GM18505 (cell line): ENCODE measurements at regions not wholly inside any gene's neighbourhood (a gene's known extent, or its start where the extent isn't known, plus 50 kb on each side); places are given as distances from the start of the nearest gene placed in this dataset.

Source experiments
- ATAC-seq: cut with Tn5 transposase; IDR thresholded peaks from one replicate; pipeline ENCODE4 v1.9.1; 2021; ENCODE audit not compliant: unreplicated experiment
- POLR2A ChIP-seq: IDR thresholded peaks from 4 replicates; pipeline ENCODE4 v1.6.1; 2011; ENCODE audit warnings: borderline replicate concordance; ENCODE audit not compliant: insufficient read depth, insufficient read length; ENCODE audit errors: extremely low read depth

GRCh38 chr10:78516236-78516635 lies 482.6 kb downstream of the RPS24 start:
- ATAC-seq, result no peak
- TF ChIP-seq POLR2A, result no peak

- no peak for ATAC-seq
- no peak for TF ChIP-seq POLR2A
These were observed 483.1 kb downstream of the RPS24 start for GRCh38 chr10:78516756-78517155.

- TF ChIP-seq POLR2A, result no peak
- no peak for ATAC-seq
These were observed 484.6 kb downstream of the RPS24 start for GRCh38 chr10:78518224-78518623.

GRCh38 chr10:78520737-78521430 lies 487.2 kb downstream of the RPS24 start:
- no peak for TF ChIP-seq POLR2A
- no peak for ATAC-seq

GRCh38 chr10:78523453-78523852 lies 489.8 kb downstream of the RPS24 start:
- no peak for TF ChIP-seq POLR2A
- no peak for ATAC-seq

- ATAC-seq, result no peak
- TF ChIP-seq POLR2A, result no peak
These were observed 490.7 kb downstream of the RPS24 start for GRCh38 chr10:78524342-78524741.

- TF ChIP-seq POLR2A, result no peak
- no peak for ATAC-seq
These were observed 491.3 kb downstream of the RPS24 start for GRCh38 chr10:78524941-78525340.

GRCh38 chr10:78526347-78526746 lies 492.7 kb downstream of the RPS24 start:
- TF ChIP-seq POLR2A, result no peak
- no peak for ATAC-seq

- no peak for ATAC-seq
- TF ChIP-seq POLR2A, result no peak
These were observed 493.6 kb downstream of the RPS24 start for GRCh38 chr10:78527296-78527695.

- ATAC-seq, result no peak
- no peak for TF ChIP-seq POLR2A
These were observed 495.1 kb downstream of the RPS24 start for GRCh38 chr10:78528749-78529204.

- no peak for ATAC-seq
- no peak for TF ChIP-seq POLR2A
These were observed 495.6 kb downstream of the RPS24 start for GRCh38 chr10:78529262-78529661.

- ATAC-seq, result no peak
- TF ChIP-seq POLR2A, result no peak
These were observed 497.4 kb downstream of the RPS24 start for GRCh38 chr10:78531088-78531487.

GRCh38 chr10:78532480-78533042 lies 498.9 kb downstream of the RPS24 start:
- ATAC-seq, result no peak
- TF ChIP-seq POLR2A, result no peak

GRCh38 chr10:78533098-78533497 lies 499.4 kb downstream of the RPS24 start:
- no peak for TF ChIP-seq POLR2A

GRCh38 chr10:78533776-78534175 lies 500.1 kb downstream of the RPS24 start:
- no peak for TF ChIP-seq POLR2A
- no peak for ATAC-seq

More at GRCh38 chr10:78533098-78533497, 499.4 kb downstream of the RPS24 start:
- no peak for ATAC-seq

- no peak for TF ChIP-seq POLR2A
- ATAC-seq, result no peak
These were observed 502.1 kb downstream of the RPS24 start for GRCh38 chr10:78535716-78536218.
